ENCODE measurements at regions not wholly inside any gene's neighbourhood (a gene's known extent, or its start where the extent isn't known, plus 50 kb on each side); places are given as distances from the start of the nearest gene placed in this dataset.

GRCh38 chr12:69115951-69116350 is 123.4 kb upstream of the CPSF6 start:
- TF ChIP-seq CTCF (IDR thresholded peaks at IDR 0.05): no peak
- no peak for TF ChIP-seq EZH2 (IDR thresholded peaks at IDR 0.05; ENCODE audit: borderline replicate concordance, insufficient read depth, low read depth, low read length, poor library complexity, severe bottlenecking)
- H3K79me2 ChIP-seq (ENCODE audit: control insufficient read depth, insufficient read depth, low read length): no peaks in the 10 kb centered on the region
- CTCF ChIA-PET: no interaction called here
- no peaks in the 10 kb centered on the region for H4K20me1 ChIP-seq (ENCODE audit: control insufficient read depth, insufficient read depth, low read length, poor library complexity, severe bottlenecking)
- POLR2A ChIA-PET: interaction anchor here (0.6 kb wide), 1 partner anchor 249 kb away, joined by 3 read pairs; no protein-coding TSS in a partner anchor
- no peaks in the 10 kb centered on the region for H3K4me1 ChIP-seq (ENCODE audit: control insufficient read depth in 2 of 2, insufficient read depth in 2 of 2, low read length in 2 of 2)
- no peak for DNase-seq
- no peak overlapping the region for H3K4me3 ChIP-seq (ENCODE audit: control extremely low read depth in 1 of 5, extremely low read depth in 1 of 5, insufficient read depth in 1 of 5, low read depth in 2 of 5, low read length in 4 of 5)
- no peak overlapping the region for H3K9ac ChIP-seq (ENCODE audit: low read length)
- intact Hi-C loops (cut with micrococcal nuclease): no loop called here
- H3K27ac ChIP-seq (ENCODE audit: low read length in 2 of 2): no peak overlapping the region
- Mint-ChIP-seq H3K4me1 (no peaks in the 10 kb centered on the region), H3K27me3 (no peaks in the 10 kb centered on the region), H3K27ac (no peak overlapping the region), H3K9me3 (ENCODE audit: insufficient read depth) (no peaks in the 10 kb centered on the region), H3K4me3 (no peak overlapping the region)
- H3K27me3 ChIP-seq (replicated peaks in 1 of 4; ENCODE audit: control extremely low read depth in 1 of 4, control insufficient read depth in 3 of 4, insufficient read depth in 4 of 4, low read length in 3 of 4): no peaks in the 10 kb centered on the region
- H2AFZ ChIP-seq (ENCODE audit: insufficient read depth, low read depth, low read length, poor library complexity, severe bottlenecking): no peak overlapping the region
- no peak overlapping the region for H3K4me2 ChIP-seq (replicated peaks; ENCODE audit: low read depth, low read length, poor library complexity, severe bottlenecking)
- H3K36me3 ChIP-seq (replicated peaks in 1 of 2; ENCODE audit: control extremely low read depth in 1 of 2, control insufficient read depth in 1 of 2, extremely low read depth in 1 of 2, insufficient read depth in 2 of 2, low read length in 1 of 2): no peaks in the 10 kb centered on the region
- H3K9me3 ChIP-seq (ENCODE audit: control extremely low read depth in 1 of 3, control insufficient read depth in 2 of 3, insufficient read depth in 1 of 3, low read length in 2 of 3): peaks cover 0 to 2% (median 0%) of the 10 kb centered on the region in 3 donors
- 100% methylated on average over 1 of the region's 9 CpGs for WGBS (ENCODE audit: insufficient coverage)
- ATAC-seq (ENCODE audit: low read depth): no peak

- ATAC-seq (ENCODE audit: low read depth): no peak
- intact Hi-C loops (cut with micrococcal nuclease): no loop called here
- POLR2A ChIA-PET: no interaction called here
Observed at GRCh38 chr12:69117566-69118266, 121.7 kb upstream of the CPSF6 start.

More at GRCh38 chr12:69117566-69118266, 121.7 kb upstream of the CPSF6 start:
- DNase-seq: no peak
- Histone ChIP-seq H3K9ac (ENCODE audit: low read length) (no peak overlapping the region), H4K20me1 (ENCODE audit: control insufficient read depth, insufficient read depth, low read length, poor library complexity, severe bottlenecking) (no peaks in the 10 kb centered on the region), H3K79me2 (ENCODE audit: control insufficient read depth, insufficient read depth, low read length) (no peaks in the 10 kb centered on the region), H3K9me3 (ENCODE audit: control extremely low read depth in 1 of 3, control insufficient read depth in 2 of 3, insufficient read depth in 1 of 3, low read length in 2 of 3) (peaks cover 0 to 2% (median 0%) of the 10 kb centered on the region in 3 donors), H3K27ac (ENCODE audit: low read length in 2 of 2) (no peak overlapping the region), H3K27me3 (replicated peaks in 1 of 4; ENCODE audit: control extremely low read depth in 1 of 4, control insufficient read depth in 3 of 4, insufficient read depth in 4 of 4, low read length in 3 of 4) (no peaks in the 10 kb centered on the region), H3K36me3 (replicated peaks in 1 of 2; ENCODE audit: control extremely low read depth in 1 of 2, control insufficient read depth in 1 of 2, extremely low read depth in 1 of 2, insufficient read depth in 2 of 2, low read length in 1 of 2) (no peaks in the 10 kb centered on the region), H3K4me2 (replicated peaks; ENCODE audit: low read depth, low read length, poor library complexity, severe bottlenecking) (no peak overlapping the region), H3K4me1 (ENCODE audit: control insufficient read depth in 2 of 2, insufficient read depth in 2 of 2, low read length in 2 of 2) (no peaks in the 10 kb centered on the region), H3K4me3 (ENCODE audit: control extremely low read depth in 1 of 5, extremely low read depth in 1 of 5, insufficient read depth in 1 of 5, low read depth in 2 of 5, low read length in 4 of 5) (no peak overlapping the region), H2AFZ (ENCODE audit: insufficient read depth, low read depth, low read length, poor library complexity, severe bottlenecking) (no peak overlapping the region)
- Mint-ChIP-seq H3K4me1 (no peaks in the 10 kb centered on the region), H3K27ac (no peak overlapping the region), H3K4me3 (no peak overlapping the region), H3K27me3 (no peaks in the 10 kb centered on the region), H3K9me3 (ENCODE audit: insufficient read depth) (no peaks in the 10 kb centered on the region)
- CTCF ChIA-PET: no interaction called here
- no peak for TF ChIP-seq EZH2 (IDR thresholded peaks at IDR 0.05; ENCODE audit: borderline replicate concordance, insufficient read depth, low read depth, low read length, poor library complexity, severe bottlenecking)
- no peak for TF ChIP-seq CTCF (IDR thresholded peaks at IDR 0.05)
- 31% methylated on average over 4 of the region's 5 CpGs for WGBS (ENCODE audit: insufficient coverage)
